GM18508 (cell line): ENCODE measurements at regions not wholly inside any gene's neighbourhood (a gene's known extent, or its start where the extent isn't known, plus 50 kb on each side); places are given as distances from the start of the nearest gene placed in this dataset.
"Not testable (repeated sequence)": the region's sequence is repeated elsewhere in the genome, so short reads cannot be mapped to it uniquely, and the experiment has no call there.

Experiments used
- ATAC-seq: cut with Tn5 transposase; IDR thresholded peaks from one replicate; pipeline ENCODE4 v1.9.1; 2021; ENCODE audit warnings: moderate number of reproducible peaks; ENCODE audit not compliant: insufficient read depth, unreplicated experiment

GRCh38 chr15:96867992-96868391, 537.5 kb downstream of the NR2F2 start:
- no peak for ATAC-seq

- ATAC-seq: no peak
Observed at GRCh38 chr15:96869122-96869521, 538.6 kb downstream of the NR2F2 start.

GRCh38 chr15:96869790-96870189, 539.3 kb downstream of the NR2F2 start:
- no peak for ATAC-seq

GRCh38 chr15:96870580-96870979, 540.1 kb downstream of the NR2F2 start:
- ATAC-seq: no peak

- ATAC-seq: not testable (repeated sequence)
Observed at GRCh38 chr15:96877442-96877841, 546.9 kb downstream of the NR2F2 start.

GRCh38 chr15:96878129-96878528, 547.6 kb downstream of the NR2F2 start:
- ATAC-seq: no peak

- ATAC-seq: no peak
Observed at GRCh38 chr15:96882121-96882772, 551.7 kb downstream of the NR2F2 start.

- ATAC-seq: no peak
Observed at GRCh38 chr15:96887730-96888129, 557.2 kb downstream of the NR2F2 start.

- ATAC-seq: no peak
Observed at GRCh38 chr15:96888764-96889163, 558.3 kb downstream of the NR2F2 start.

- no peak for ATAC-seq
Observed at GRCh38 chr15:96889734-96890480, 559.4 kb downstream of the NR2F2 start.

GRCh38 chr15:96891046-96891445, 560.5 kb downstream of the NR2F2 start:
- ATAC-seq: no peak

GRCh38 chr15:96893159-96893906, 562.8 kb downstream of the NR2F2 start:
- ATAC-seq: no peak

GRCh38 chr15:96894659-96895058, 564.2 kb downstream of the NR2F2 start:
- no peak for ATAC-seq

- no peak for ATAC-seq
Observed at GRCh38 chr15:96896766-96897165, 566.3 kb downstream of the NR2F2 start.

- no peak for ATAC-seq
Observed at GRCh38 chr15:96914081-96914480, 583.6 kb downstream of the NR2F2 start.

- ATAC-seq: no peak
Observed at GRCh38 chr15:96916750-96917149, 586.2 kb downstream of the NR2F2 start.

GRCh38 chr15:96924570-96924969, 594.1 kb downstream of the NR2F2 start:
- no peak for ATAC-seq

GRCh38 chr15:96947296-96948229, 617.1 kb downstream of the NR2F2 start:
- no peak for ATAC-seq

- no peak for ATAC-seq
Observed at GRCh38 chr15:96948981-96949380, 618.5 kb downstream of the NR2F2 start.

- ATAC-seq: no peak
Observed at GRCh38 chr15:96958721-96959120, 628.2 kb downstream of the NR2F2 start.
